ENCODE measurements at regions not wholly inside any gene's neighbourhood (a gene's known extent, or its start where the extent isn't known, plus 50 kb on each side); places are given as distances from the start of the nearest gene placed in this dataset.

DNA sequence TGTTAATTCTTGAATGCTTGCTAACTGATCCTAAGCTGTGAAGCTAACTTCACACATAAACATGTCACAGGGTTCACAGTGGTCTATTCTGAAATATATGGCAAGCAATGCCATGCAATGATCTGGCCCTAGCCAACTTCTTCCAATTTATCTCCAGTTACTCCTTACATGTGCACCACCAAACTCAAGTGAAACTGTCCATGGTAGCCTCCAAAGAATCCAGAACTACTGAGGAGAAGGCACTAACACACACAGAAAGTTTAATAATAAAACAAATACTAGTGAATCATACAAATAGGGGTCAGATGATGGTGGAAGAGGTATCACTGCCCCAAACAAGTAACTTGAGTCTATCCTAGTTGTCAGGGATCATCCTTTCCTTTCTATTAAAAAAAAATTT, 172.6 kb upstream of the RAB4A start:
- peaks cover under 1% of the 10 kb centered on the region for H3K4me1 Mint-ChIP-seq
- no peak overlapping the region for H3K27ac Mint-ChIP-seq
- H3K9me3 Mint-ChIP-seq: no peaks in the 10 kb centered on the region
- no peaks in the 10 kb centered on the region for H3K27me3 Mint-ChIP-seq
- H3K36me3 Mint-ChIP-seq: no peaks in the 10 kb centered on the region
- H3K4me3 Mint-ChIP-seq: no peak overlapping the region

DNA sequence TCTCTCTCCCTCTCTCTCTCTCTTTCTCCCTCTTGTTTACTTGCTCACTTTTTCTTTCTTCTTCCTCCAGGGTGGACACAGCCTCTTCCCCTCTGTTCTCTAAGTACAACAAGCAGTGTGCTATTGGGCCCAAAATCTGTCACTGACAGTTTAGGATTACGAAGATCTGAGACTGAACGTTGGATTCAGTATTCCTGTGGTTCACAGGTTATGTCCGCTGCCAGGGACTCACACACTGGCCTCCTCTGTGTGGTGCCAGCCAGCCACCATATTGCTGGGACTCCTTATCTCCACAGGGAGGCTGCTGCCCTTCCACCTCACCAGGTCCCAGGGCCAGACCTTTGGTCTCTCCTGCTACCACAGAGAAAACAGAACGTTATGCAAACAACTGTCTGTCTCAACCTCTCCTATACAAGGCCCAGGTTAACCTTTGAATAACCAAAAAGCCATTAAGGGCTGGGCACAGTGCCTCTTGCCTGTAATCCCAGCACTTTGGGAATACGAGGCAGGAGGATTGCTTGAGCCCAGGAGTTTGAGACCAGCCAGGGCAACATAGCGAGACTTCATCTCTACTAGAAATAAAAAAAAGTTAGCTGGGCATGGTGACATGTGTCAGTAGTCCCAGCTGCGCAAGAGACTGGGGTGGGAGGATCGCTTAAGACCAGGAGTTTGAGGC, 171.9 kb upstream of the RAB4A start:
- H3K4me1 Mint-ChIP-seq: no peaks in the 10 kb centered on the region
- H3K27me3 Mint-ChIP-seq: no peaks in the 10 kb centered on the region
- H3K27ac Mint-ChIP-seq: no peak overlapping the region
- H3K9me3 Mint-ChIP-seq: no peaks in the 10 kb centered on the region
- H3K36me3 Mint-ChIP-seq: no peaks in the 10 kb centered on the region
- H3K4me3 Mint-ChIP-seq: no peak overlapping the region

DNA sequence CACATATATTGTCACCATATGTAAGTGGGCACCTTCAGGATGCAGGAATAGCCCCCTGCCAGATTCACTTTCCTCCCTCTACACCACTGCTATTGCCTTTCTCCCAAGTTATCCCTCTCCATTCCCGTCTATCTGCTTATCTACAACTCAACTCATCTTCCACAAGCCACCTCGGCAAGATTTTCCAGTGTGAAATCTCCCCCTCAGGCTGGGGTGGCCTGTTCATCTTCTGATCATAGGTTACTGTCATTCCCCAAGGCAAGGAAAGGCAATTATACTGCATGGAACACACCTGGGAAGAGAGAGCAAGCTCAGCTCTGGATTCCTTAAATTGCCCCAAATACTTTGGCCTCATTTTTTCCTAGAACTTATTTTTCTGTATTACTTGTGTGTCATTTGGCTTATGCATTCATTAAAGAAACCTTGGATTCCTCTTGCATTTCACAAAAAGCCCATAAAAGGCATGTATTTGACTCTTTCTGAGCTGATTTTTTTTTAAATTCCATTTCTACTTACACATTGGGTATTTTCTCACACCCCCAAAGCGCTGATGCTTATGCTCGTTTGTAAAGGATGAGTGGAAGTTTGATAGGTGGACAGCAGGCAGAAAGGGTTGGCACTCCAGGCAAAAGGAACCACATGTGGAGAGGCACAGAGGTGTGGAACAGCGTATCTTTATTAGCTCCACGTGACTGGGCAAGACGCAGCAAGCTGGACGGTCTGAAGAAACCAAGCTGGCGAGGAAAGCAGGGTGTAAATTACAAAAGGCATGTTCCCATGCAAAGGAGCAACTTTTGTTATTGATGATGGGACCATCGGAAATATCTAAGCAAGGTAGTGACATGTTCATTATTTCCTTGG, 169.7 kb upstream of the RAB4A start:
- no peaks in the 10 kb centered on the region for H3K27me3 Mint-ChIP-seq
- no peaks in the 10 kb centered on the region for H3K4me1 Mint-ChIP-seq
- H3K36me3 Mint-ChIP-seq: no peaks in the 10 kb centered on the region
- H3K4me3 Mint-ChIP-seq: no peak overlapping the region
- no peak overlapping the region for H3K27ac Mint-ChIP-seq
- no peaks in the 10 kb centered on the region for H3K9me3 Mint-ChIP-seq

DNA sequence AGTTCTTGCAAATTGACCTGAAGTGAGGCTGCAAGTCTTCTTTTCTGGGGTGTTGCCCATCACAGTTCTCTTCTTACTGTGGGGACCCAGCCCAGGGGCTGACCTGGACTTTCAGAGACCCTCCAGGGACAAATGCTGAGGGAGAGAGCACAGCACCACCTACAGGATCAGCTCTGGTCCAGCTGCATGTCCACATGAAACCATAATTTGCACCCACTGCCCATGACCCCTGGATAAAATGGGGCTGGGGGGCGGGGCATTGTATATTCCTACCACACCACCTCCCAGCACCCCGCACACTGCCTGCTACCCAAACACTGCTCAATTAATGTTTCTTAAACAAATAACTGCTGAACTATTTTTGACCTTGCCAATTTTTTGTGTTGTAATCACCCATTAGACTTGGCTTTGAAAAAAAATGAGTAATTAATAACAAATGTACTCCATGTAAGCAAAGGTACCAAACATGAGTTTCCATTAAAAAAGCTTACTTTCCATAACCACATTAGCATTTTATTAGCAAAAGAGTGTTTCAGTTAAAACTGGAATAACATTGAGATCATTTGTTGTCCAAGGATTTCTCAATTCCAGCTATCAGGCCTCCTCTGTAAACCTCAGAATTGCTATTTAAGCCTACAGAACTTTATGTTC, 168.0 kb upstream of the RAB4A start:
- Mint-ChIP-seq H3K9me3 (no peaks in the 10 kb centered on the region), H3K27ac (no peak overlapping the region), H3K36me3 (no peaks in the 10 kb centered on the region), H3K27me3 (no peaks in the 10 kb centered on the region), H3K4me1 (peaks cover 5% of the 10 kb centered on the region), H3K4me3 (no peak overlapping the region)

DNA sequence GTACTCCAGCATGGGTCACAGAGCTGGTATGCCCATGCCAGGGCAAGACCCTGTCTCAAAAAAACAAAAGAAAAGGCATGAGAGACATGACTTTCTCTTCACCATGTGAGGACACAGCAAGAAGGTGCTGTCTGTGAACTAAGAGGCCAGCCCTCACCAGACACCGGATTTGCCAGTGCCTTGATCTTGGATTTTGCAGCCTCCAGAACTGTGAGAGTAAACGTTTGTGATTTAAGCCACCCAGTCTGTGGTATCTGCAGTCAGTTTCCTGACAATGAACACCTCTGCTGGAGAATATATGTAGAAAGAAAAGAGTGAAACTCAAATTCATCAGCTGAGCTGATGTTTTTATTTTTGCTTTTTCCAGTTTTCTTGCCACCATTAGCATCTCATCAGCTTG, 166.3 kb upstream of the RAB4A start:
- Mint-ChIP-seq H3K4me3 (no peak overlapping the region), H3K4me1 (peaks cover 5% of the 10 kb centered on the region), H3K9me3 (no peaks in the 10 kb centered on the region), H3K27me3 (no peaks in the 10 kb centered on the region), H3K36me3 (no peaks in the 10 kb centered on the region), H3K27ac (no peak overlapping the region)

DNA sequence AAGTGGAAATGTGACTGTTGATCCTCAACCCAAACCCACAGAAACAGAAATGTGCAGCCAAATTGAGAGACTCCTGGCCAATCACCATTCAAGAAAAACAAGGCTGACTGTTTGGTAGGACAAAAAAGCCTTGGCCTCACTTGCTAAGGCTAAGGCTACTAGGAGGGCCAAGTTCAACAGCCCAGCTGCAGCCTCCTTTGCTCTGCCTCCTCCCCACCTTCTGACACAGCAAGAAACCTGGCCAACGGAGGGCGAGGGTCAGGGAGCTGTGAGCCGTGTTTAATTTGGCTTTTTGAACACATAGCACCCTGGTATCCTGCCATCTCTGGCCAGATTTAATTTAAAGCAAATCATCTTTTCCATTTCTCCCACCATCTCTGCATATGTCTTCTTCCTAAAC, 165.8 kb upstream of the RAB4A start:
- no peak overlapping the region for H3K27ac Mint-ChIP-seq

DNA sequence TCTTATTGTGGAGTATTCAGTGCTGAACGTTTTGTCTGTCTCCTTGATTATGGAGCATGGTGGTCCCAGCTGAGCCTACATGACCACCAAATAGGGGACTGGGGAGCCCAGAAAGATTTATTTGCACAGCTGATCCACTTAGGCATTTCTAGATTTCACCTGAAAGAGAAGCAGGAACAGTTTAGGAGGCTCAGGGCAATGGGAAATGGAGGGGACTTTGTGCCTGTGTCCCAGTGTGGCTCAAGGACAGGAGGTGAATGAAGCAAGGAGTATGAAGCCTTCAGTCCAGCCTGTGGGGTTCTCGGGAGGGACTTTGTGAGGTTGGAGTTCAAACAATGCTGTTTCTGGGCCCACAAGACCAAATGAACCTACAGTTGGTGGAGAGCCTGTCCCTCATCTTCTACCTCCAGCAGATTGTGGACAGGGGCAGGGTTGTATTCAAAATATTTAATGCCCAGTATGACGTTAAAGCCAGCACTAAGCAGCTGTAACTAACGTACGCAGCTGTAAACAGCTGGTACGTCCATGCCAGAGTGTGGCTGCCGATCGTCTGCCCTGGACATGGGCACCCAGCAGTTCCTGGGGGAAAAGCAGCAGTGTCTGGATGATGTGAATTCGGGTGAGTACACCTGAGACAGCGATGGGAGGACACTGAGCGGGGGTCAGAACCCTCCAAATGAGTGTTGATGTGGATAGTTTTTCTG, 164.9 kb upstream of the RAB4A start:
- H3K27me3 Mint-ChIP-seq: no peaks in the 10 kb centered on the region
- H3K4me3 Mint-ChIP-seq: no peak overlapping the region
- H3K9me3 Mint-ChIP-seq: no peaks in the 10 kb centered on the region
- peaks cover 5% of the 10 kb centered on the region for H3K4me1 Mint-ChIP-seq
- no peaks in the 10 kb centered on the region for H3K36me3 Mint-ChIP-seq
- H3K27ac Mint-ChIP-seq: no peak overlapping the region

More for the DNA sequence above, 165.8 kb upstream of the RAB4A start:
- Mint-ChIP-seq H3K36me3 (no peaks in the 10 kb centered on the region), H3K4me3 (no peak overlapping the region), H3K27me3 (no peaks in the 10 kb centered on the region), H3K4me1 (peaks cover 5% of the 10 kb centered on the region), H3K9me3 (no peaks in the 10 kb centered on the region)

DNA sequence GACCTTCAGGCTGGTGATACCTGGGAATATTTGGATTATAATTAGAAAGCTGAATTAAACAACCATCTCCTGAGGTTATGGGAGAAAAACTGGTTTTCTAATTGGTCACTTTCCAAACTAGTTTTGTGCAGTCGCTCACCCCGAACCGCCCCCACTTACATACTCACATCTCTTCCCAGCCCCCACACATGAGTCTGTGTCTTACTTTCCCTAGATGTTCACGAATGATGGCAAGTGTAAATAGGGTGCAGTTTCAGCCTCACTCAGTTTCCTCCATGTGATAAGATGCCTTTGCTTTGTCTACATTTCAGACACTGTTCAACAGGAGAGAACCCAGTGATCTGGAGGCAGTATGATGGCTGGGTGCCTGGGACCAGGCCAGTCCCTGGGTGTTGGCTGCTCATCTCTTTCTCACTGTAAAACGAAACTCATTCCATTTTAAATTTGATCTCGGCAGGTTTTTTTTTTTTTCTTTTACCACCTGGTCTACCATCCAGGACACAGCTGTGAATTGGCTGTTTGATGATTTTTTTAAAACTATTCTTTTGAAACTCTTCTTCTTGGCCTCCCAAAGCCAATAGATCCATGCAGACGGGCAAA, 164.3 kb upstream of the RAB4A start:
- no peaks in the 10 kb centered on the region for H3K9me3 Mint-ChIP-seq
- no peak overlapping the region for H3K4me3 Mint-ChIP-seq
- no peak overlapping the region for H3K27ac Mint-ChIP-seq
- no peaks in the 10 kb centered on the region for H3K27me3 Mint-ChIP-seq
- peaks cover 5% of the 10 kb centered on the region for H3K4me1 Mint-ChIP-seq
- H3K36me3 Mint-ChIP-seq: no peaks in the 10 kb centered on the region

DNA sequence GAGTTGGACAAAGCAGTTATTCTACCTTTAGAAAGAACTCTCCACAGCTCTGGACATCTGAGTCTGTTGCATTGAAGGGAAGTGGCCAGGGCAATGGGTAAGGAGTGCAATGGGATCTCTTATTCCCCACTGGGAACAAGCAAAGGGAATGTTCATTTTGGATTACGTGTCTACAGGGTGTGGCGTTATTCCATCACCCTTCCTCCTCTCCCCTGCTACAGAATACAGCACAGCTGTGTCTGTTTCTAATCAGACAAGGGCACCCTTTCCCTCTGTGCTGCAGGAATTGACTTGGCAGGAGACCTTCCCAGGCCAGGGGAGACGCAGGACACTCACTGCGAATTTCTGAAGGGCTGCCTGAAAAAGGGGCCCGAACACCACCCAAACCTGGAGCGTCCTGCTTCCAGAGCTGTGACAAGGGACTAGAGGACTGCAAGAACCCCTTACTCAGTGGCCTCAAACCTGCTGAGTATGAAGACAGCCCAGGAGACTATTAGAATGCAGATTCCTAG, 163.6 kb upstream of the RAB4A start:
- Mint-ChIP-seq H3K4me1 (peaks cover 5% of the 10 kb centered on the region), H3K4me3 (no peak overlapping the region), H3K27ac (no peak overlapping the region), H3K9me3 (no peaks in the 10 kb centered on the region), H3K36me3 (no peaks in the 10 kb centered on the region), H3K27me3 (no peaks in the 10 kb centered on the region)

DNA sequence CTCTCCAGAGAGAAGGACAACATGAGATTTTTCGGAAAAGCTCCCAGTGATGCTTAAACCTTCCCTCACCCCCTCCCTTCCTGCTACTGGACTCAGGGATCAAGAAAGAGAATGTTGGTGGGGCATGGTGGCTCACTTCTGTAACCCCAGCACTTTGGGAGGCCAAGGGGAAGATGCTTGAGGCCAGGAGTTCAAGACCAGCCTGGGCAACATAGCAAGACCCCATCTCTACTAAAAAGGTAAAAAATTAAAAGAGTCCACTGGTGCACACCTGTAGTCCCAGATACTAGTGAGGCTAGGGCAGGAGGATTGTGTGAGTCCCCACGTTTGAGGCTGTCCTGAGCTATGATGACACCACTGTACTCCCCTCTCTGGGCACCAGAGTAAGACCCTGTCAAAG, 162.9 kb upstream of the RAB4A start:
- no peaks in the 10 kb centered on the region for H3K27me3 Mint-ChIP-seq
- no peaks in the 10 kb centered on the region for H3K9me3 Mint-ChIP-seq
- H3K36me3 Mint-ChIP-seq: no peaks in the 10 kb centered on the region
- no peak overlapping the region for H3K27ac Mint-ChIP-seq
- H3K4me3 Mint-ChIP-seq: no peak overlapping the region
- H3K4me1 Mint-ChIP-seq: peaks cover 5% of the 10 kb centered on the region

DNA sequence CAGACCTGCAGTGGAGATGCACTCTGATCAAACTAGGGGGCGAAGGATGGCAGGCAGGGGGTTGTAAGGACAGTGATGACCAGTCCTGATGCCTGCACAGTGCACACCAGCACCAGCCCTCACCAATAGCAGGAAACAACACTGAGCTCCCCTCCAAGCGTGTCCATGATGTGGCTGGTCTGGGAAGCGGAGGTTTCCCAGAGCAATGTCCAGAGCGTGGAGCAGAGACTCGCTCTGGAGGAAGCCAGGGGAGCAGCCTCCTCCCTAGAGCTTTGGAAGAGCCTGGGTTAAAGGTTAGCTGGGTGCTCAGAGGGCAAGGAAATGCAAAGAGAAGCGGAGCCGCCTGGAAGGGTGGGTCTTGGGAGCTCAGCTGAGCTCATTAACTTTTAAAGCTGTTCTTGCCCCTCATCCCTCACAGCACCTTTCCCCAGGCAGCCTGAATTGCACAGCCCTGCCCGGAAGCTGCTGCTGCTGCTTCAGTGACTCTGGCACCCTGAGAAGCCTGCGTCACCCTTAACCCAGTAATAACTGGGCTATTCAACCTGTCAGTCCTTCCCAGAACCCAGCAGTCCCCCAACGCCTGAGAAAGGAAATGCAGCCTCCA, 162.2 kb upstream of the RAB4A start:
- Mint-ChIP-seq H3K4me1 (peaks cover 8% of the 10 kb centered on the region), H3K27ac (no peak overlapping the region), H3K9me3 (no peaks in the 10 kb centered on the region), H3K36me3 (no peaks in the 10 kb centered on the region), H3K27me3 (no peaks in the 10 kb centered on the region), H3K4me3 (no peak overlapping the region)

DNA sequence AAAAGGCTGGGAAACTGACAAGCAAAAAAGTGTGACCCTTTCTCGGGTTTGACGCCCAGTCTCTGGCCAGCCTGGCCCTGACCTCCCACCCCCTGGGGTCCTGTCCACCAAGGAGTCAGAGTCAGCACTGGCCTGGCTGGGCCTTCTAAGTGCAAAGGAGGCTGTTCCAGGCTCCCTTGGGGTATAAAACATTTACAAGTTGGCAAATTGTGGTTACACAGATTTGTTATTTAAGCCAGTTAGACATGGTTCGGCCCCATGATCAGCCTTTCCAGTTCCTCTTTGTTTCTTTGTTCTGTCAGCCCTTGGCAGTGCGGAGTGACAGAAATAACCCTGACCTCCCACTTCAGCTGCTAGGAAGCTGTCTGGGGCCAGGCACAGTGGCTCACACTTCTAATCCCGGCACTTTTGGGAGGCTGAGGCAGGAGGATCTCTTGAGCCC, 161.6 kb upstream of the RAB4A start:
- Mint-ChIP-seq H3K27me3 (no peaks in the 10 kb centered on the region), H3K27ac (no peak overlapping the region), H3K4me1 (peaks cover 13% of the 10 kb centered on the region), H3K36me3 (no peaks in the 10 kb centered on the region), H3K4me3 (no peak overlapping the region), H3K9me3 (no peaks in the 10 kb centered on the region)

DNA sequence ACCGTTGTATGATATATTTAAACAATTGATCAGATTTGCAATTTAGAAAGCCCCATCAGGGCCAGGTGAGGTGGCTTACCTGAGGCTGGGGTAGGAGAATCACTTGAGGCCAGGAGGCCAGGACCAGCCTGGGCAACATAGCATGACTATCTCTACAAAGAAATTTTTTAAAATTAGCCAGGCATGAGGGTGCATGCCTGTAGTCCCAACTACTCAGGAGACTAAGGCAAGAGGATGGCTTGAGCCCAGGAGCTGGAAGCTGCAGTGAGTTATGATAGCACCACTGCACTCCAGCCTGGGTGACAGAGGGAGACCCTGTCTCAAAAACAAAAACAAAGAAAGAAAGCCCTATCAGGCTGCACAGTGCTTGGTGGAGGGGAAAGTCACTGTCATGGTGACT, 159.9 kb upstream of the RAB4A start:
- no peak overlapping the region for H3K27ac Mint-ChIP-seq
- H3K4me1 Mint-ChIP-seq: peaks cover 19% of the 10 kb centered on the region
- no peaks in the 10 kb centered on the region for H3K9me3 Mint-ChIP-seq
- no peaks in the 10 kb centered on the region for H3K36me3 Mint-ChIP-seq
- H3K4me3 Mint-ChIP-seq: no peak overlapping the region
- H3K27me3 Mint-ChIP-seq: no peaks in the 10 kb centered on the region

DNA sequence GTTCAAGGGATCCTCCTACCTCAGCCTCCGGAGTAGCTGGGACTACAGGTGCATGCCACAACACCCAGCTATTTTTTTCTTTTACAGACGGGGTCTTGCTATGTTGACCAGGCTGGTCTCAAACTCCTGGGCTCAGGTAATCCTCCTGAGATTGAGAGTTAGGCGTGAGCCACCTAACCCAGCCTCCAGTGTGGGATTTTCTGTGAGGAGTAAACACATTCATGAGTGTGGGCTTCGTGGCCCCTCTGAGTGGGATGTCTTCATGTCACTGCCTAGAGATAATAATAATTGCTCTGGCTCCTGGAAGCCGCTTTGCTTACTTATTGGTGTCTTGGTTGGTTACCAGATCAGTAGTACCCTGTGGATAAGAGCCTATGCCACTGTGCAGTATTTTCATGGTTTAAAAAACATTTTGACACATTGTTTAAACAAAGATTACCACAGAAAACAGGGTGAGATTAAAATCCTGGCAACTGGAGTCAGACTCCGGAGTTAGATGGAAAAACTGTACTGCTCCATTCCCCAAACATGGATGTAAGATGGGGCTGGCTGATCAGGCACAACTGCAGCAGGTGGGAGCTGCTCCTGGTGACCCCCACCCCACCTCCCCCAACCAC, 159.1 kb upstream of the RAB4A start:
- H3K27ac Mint-ChIP-seq: no peak overlapping the region
- no peak overlapping the region for H3K4me3 Mint-ChIP-seq
- H3K36me3 Mint-ChIP-seq: no peaks in the 10 kb centered on the region
- H3K9me3 Mint-ChIP-seq: no peaks in the 10 kb centered on the region
- no peaks in the 10 kb centered on the region for H3K27me3 Mint-ChIP-seq
- peaks cover 16% of the 10 kb centered on the region for H3K4me1 Mint-ChIP-seq
